ENCODE measurements at regions not wholly inside any gene's neighbourhood (a gene's known extent, or its start where the extent isn't known, plus 50 kb on each side); places are given as distances from the start of the nearest gene placed in this dataset.
"Not testable (repeated sequence)": the region's sequence is repeated elsewhere in the genome, so short reads cannot be mapped to it uniquely, and the experiment has no call there.

DNA sequence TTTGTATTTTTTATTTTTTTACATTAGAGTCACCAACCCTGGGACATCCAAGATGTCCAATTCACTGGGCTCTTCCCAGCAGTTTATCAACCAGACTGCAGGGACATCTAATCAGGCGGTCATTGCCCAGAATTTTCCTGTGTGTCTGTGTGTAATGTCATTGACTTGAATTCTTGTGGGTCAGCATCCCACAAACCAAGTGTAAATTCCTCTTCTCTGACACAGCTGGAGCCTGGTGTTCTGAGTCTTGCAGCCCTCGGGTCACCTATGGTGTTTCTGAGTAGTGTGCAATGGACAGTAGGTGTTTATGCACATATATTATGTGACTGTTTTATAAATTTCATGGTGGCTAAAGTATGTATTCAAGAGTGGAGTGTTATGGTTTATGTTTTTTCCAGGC is 815.7 kb downstream of the SEMA5A start:
- intact Hi-C loops (cut with DNase I; ENCODE audit: low total_unique reads): no loop called here
- H3K4me3 ChIP-seq: no peak overlapping the region
- H3K9me3 ChIP-seq: peaks cover 0 to 20% (median 11%) of the 10 kb centered on the region in 8 donors
- DNase-seq: no peak
- H3K27ac ChIP-seq: no peak overlapping the region
- no peaks in the 10 kb centered on the region for H3K4me1 ChIP-seq
- TF ChIP-seq, protein P1, sequence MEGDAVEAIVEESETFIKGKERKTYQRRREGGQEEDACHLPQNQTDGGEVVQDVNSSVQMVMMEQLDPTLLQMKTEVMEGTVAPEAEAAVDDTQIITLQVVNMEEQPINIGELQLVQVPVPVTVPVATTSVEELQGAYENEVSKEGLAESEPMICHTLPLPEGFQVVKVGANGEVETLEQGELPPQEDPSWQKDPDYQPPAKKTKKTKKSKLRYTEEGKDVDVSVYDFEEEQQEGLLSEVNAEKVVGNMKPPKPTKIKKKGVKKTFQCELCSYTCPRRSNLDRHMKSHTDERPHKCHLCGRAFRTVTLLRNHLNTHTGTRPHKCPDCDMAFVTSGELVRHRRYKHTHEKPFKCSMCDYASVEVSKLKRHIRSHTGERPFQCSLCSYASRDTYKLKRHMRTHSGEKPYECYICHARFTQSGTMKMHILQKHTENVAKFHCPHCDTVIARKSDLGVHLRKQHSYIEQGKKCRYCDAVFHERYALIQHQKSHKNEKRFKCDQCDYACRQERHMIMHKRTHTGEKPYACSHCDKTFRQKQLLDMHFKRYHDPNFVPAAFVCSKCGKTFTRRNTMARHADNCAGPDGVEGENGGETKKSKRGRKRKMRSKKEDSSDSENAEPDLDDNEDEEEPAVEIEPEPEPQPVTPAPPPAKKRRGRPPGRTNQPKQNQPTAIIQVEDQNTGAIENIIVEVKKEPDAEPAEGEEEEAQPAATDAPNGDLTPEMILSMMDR (IDR thresholded peaks at IDR 0.05 in 8 of 11, conservative IDR thresholded peaks at IDR 0.05 in 3 of 11): no peak
- TF ChIP-seq POLR2A (IDR thresholded peaks at IDR 0.05) (no peak), POLR2AphosphoS5 (IDR thresholded peaks at IDR 0.05) (no peak)
- no peaks in the 10 kb centered on the region for H3K27me3 ChIP-seq (replicated peaks in 1 of 7)
- no peaks in the 10 kb centered on the region for H3K36me3 ChIP-seq
- 81 to 91% (median 82%) methylated on average over 2 of the region's 2 CpGs for WGBS, 5 donors

DNA sequence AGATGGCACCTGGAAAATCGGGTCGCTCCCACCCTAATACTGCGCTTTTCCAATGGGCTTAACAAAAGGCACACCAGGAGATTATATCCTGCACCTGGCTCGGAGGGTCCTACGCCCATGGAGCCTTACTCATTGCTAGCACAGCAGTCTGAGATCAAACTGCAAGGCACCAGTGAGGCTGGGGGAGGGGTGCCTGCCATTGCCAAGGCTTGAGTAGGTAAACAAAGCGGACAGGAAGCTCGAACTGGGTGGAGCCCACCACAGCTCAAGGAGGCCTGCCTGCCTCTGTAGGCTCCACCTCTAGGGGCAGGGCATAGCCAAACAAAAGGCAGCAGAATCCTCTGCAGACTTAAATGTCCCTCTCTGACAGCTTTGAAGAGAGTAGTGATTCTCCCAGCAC is 814.8 kb downstream of the SEMA5A start:
- not testable (repeated sequence) for DNase-seq

DNA sequence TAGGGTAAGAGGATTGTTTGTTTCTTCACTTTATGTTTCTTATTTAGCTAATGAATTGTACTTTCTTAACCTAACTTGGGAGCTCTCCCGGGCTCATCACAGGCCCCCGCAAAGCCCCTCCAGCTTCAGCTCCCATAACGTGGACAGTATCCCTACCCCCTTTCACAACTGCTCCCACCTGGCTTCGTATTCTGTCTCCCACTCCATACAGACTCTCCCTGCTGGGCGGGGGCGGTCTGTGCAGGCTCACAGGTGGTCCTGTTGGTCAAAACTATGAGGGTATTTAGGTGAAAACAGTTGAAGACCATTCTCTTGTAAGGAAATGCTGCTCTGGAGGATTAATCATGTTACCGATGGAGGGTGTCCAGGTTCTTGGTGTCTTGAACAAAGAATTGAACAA is 805.3 kb downstream of the SEMA5A start:
- no peaks in the 10 kb centered on the region for H3K36me3 ChIP-seq
- H3K27ac ChIP-seq: no peak overlapping the region
- WGBS, 5 donors: 73 to 80% (median 78%) methylated on average over 7 of the region's 7 CpGs
- no peaks in the 10 kb centered on the region for H3K27me3 ChIP-seq (replicated peaks in 1 of 7)
- peaks cover 0 to 25% (median 6%) of the 10 kb centered on the region in 8 donors for H3K9me3 ChIP-seq
- no peaks in the 10 kb centered on the region for H3K4me1 ChIP-seq
- DNase-seq: no peak
- intact Hi-C loops (cut with DNase I; ENCODE audit: low total_unique reads): no loop called here
- TF ChIP-seq POLR2A (IDR thresholded peaks at IDR 0.05): no peak
- TF ChIP-seq, protein P1 (IDR thresholded peaks at IDR 0.05 in 8 of 11, conservative IDR thresholded peaks at IDR 0.05 in 3 of 11): no peak
- TF ChIP-seq POLR2AphosphoS5 (IDR thresholded peaks at IDR 0.05): no peak
- no peak overlapping the region for H3K4me3 ChIP-seq

More for the DNA sequence above, 814.8 kb downstream of the SEMA5A start:
- peaks cover 0 to 20% (median 12%) of the 10 kb centered on the region in 8 donors for H3K9me3 ChIP-seq
- H3K4me3 ChIP-seq; intact Hi-C loops (cut with DNase I; ENCODE audit: low total_unique reads); H3K27me3 ChIP-seq (replicated peaks in 1 of 7); H3K4me1 ChIP-seq; H3K36me3 ChIP-seq; H3K27ac ChIP-seq: not testable (repeated sequence)
- 83 to 94% (median 88%) methylated on average over 2 to 7 of the region's 7 CpGs for WGBS, 5 donors

DNA sequence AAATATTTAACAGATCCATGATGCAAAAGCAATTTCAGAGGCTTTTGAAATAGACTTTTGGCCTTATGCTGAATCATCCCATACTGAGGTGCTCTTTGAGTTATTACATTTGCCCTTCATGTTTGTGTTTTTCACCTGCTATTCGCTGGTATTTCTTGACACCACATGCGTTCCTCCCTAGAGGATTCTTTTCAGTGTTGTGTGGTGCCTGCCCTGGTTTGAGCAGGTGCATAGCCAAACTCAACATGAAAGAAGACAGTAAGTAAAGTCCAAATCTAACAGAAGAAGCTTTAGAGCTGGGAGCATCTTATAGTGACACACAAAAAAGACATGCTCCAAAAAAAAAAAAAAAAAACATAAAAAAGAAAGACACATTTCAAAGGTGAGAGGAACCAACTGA is 796.3 kb downstream of the SEMA5A start:
- peak overlapping the region in 3 of 8 donors; percentile 0 to 30 (median 15) for H3K27ac ChIP-seq
- no peaks in the 10 kb centered on the region for H3K27me3 ChIP-seq (replicated peaks in 1 of 7)
- WGBS, 5 donors: 86 to 96% (median 93%) methylated on average over 2 of the region's 2 CpGs
- no peak overlapping the region for H3K4me3 ChIP-seq
- H3K9me3 ChIP-seq: peaks cover 0 to 7% (median 0%) of the 10 kb centered on the region in 8 donors
- no peak for TF ChIP-seq POLR2AphosphoS5 (IDR thresholded peaks at IDR 0.05)
- no peak for TF ChIP-seq POLR2A (IDR thresholded peaks at IDR 0.05)
- TF ChIP-seq, protein P1 (IDR thresholded peaks at IDR 0.05 in 8 of 11, conservative IDR thresholded peaks at IDR 0.05 in 3 of 11): no peak
- no peaks in the 10 kb centered on the region for H3K36me3 ChIP-seq
- H3K4me1 ChIP-seq: no peaks in the 10 kb centered on the region
- intact Hi-C loops (cut with DNase I; ENCODE audit: low total_unique reads): no loop called here
- DNase-seq: no peak

DNA sequence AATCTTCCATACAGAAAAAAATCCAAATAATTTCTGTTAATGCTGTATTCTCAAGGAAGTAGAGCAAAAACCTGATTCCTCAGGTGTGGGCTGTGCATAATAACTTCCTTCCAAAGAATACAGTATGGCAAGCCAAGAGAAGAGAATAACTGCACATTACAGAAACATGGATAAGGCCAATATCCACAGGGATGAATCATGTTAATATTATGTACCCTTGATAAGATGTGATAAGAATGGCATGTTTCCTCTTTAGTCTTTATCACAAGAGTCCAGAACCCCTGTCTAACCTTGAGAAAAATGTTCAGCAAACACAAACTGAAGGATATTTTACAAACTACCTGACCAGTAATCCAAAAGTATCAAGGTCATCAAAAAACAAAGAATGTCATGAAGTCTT is 795.8 kb downstream of the SEMA5A start:
- no peak for DNase-seq
- TF ChIP-seq, protein P1 (IDR thresholded peaks at IDR 0.05 in 8 of 11, conservative IDR thresholded peaks at IDR 0.05 in 3 of 11): no peak
- no peak for TF ChIP-seq POLR2AphosphoS5 (IDR thresholded peaks at IDR 0.05)
- no peak for TF ChIP-seq POLR2A (IDR thresholded peaks at IDR 0.05)
- intact Hi-C loops (cut with DNase I; ENCODE audit: low total_unique reads): no loop called here
- no peaks in the 10 kb centered on the region for H3K4me1 ChIP-seq
- peak overlapping the region in 3 of 8 donors; percentile 15 to 36 (median 30) for H3K27ac ChIP-seq
- H3K27me3 ChIP-seq (replicated peaks in 1 of 7): no peaks in the 10 kb centered on the region
- H3K36me3 ChIP-seq: no peaks in the 10 kb centered on the region
- peaks cover 0 to 7% (median 0%) of the 10 kb centered on the region in 8 donors for H3K9me3 ChIP-seq
- H3K4me3 ChIP-seq: no peak overlapping the region
